DOHH2 (cell line): ENCODE measurements at regions not wholly inside any gene's neighbourhood (a gene's known extent, or its start where the extent isn't known, plus 50 kb on each side); places are given as distances from the start of the nearest gene placed in this dataset.

Source experiments
- EZH2phosphoT487 ChIP-seq: fragments of 200-600 bp; sonication (generic); IDR thresholded peaks from 2 replicates; pipeline ENCODE4 v1.6.1; 2017; ENCODE audit warnings: borderline replicate concordance, mild to moderate bottlenecking, antibody characterized with exemption, low read length, moderate library complexity, mixed read lengths
- TF ChIP-seq, protein P1 (sequence below): fragments of 200-600 bp; sonication (generic); IDR thresholded peaks from one replicate; pipeline ENCODE4 v1.5.1; 2014; ENCODE audit warnings: antibody characterized with exemption, mild to moderate bottlenecking, low read depth, low read length; ENCODE audit not compliant: poor library complexity, severe bottlenecking

DNA sequence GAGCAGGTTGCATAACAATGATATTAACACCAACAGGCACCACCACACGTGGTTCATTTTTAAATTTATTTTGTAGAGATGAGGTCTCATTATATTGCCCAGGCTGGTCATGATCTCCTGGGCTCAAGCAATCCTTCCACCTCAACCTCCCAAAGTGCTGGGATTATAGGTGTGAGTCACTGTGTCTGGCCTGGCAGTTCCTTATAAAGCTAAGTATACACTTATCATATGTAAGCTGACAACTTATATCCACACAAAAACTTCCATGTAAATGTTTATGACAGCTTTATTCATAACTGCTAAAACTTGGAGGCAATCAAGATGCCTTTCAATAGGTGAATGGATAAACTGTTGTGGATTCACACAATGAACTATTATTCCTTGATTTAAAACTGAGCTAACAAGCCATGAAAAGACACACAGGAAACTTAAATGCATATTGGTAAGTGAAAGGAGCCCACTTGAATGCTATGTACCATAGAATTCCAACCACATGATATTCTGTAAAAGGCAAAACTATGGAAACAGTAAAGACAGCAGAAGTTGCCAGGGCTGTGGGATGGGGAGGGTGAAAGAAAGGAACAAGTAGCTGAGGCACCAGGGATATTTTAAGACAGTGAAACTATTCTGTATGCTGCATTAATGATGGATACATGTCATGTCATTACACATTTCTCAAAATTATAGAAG lies 156.5 kb upstream of the KCNJ18 start:
- TF ChIP-seq, protein P1, sequence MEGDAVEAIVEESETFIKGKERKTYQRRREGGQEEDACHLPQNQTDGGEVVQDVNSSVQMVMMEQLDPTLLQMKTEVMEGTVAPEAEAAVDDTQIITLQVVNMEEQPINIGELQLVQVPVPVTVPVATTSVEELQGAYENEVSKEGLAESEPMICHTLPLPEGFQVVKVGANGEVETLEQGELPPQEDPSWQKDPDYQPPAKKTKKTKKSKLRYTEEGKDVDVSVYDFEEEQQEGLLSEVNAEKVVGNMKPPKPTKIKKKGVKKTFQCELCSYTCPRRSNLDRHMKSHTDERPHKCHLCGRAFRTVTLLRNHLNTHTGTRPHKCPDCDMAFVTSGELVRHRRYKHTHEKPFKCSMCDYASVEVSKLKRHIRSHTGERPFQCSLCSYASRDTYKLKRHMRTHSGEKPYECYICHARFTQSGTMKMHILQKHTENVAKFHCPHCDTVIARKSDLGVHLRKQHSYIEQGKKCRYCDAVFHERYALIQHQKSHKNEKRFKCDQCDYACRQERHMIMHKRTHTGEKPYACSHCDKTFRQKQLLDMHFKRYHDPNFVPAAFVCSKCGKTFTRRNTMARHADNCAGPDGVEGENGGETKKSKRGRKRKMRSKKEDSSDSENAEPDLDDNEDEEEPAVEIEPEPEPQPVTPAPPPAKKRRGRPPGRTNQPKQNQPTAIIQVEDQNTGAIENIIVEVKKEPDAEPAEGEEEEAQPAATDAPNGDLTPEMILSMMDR = no peak
- TF ChIP-seq EZH2phosphoT487 = no peak
